Caco-2 (cell line): ENCODE measurements at regions not wholly inside any gene's neighbourhood (a gene's known extent, or its start where the extent isn't known, plus 50 kb on each side); places are given as distances from the start of the nearest gene placed in this dataset.

ENCODE experiments used
- BruUV-seq: library from RNA; stranded (reverse); fragments of 400-500 nt; replicated peaks from 2 replicates; lab custom pipeline; 2021; lab: Mats Ljungman, UMichigan
- CTCF ChIA-PET: fragments of 300-600 bp; sonication (Branson Sonifier 250); formaldehyde crosslinking; loops from one replicate; lab custom pipeline; 2022; ENCODE audit warnings: antibody characterized with exemption; lab: Charles Lee
- POLR2A ChIA-PET: fragments of 300-600 bp; sonication (Branson Sonifier 250); formaldehyde crosslinking; loops from one replicate; lab custom pipeline; 2022; ENCODE audit warnings: antibody characterized with exemption; lab: Charles Lee
- DNase-seq, 2 experiments: peaks; one replicate each; pipeline versions ENCODE4 v3.0.0 to v3.0.0-alpha.2; 2020 to 2022
- H3K27me3 ChIP-seq: replicated peaks from 2 replicates; pipeline ENCODE4 v1.6.0; 2011; ENCODE audit warnings: low read length; ENCODE audit not compliant: control insufficient read depth, insufficient read depth
- H3K36me3 ChIP-seq: 2 replicates; pipeline ENCODE4 v1.5.1; 2011; ENCODE audit warnings: low read length; ENCODE audit not compliant: control insufficient read depth, insufficient read depth
- H3K4me1 ChIP-seq: fragments of 250-450 bp; sonication (Bioruptor Pico); 2 replicates; pipeline ENCODE4 v1.5.1; 2020; ENCODE audit warnings: mild to moderate bottlenecking
- H3K4me3 ChIP-seq: 2 replicates; pipeline ENCODE4 v1.5.1; 2011; ENCODE audit warnings: low read depth, mild to moderate bottlenecking, control low read depth, low read length
- H3K9me3 ChIP-seq: fragments of 250-450 bp; sonication (Bioruptor Pico); 2 replicates; pipeline ENCODE4 v1.5.1; 2020; ENCODE audit warnings: mild to moderate bottlenecking, moderate library complexity
- H3K27ac Mint-ChIP-seq: one replicate; pipeline ENCODE4 v1.8.0; 2022; ENCODE audit warnings: mixed read lengths; ENCODE audit not compliant: unreplicated experiment
- H3K27me3 Mint-ChIP-seq: one replicate; pipeline ENCODE4 v1.8.0; 2022; ENCODE audit warnings: mixed read lengths; ENCODE audit not compliant: insufficient read depth, unreplicated experiment
- H3K36me3 Mint-ChIP-seq: one replicate; pipeline ENCODE4 v1.8.0; 2022; ENCODE audit warnings: mild to moderate bottlenecking, mixed read lengths; ENCODE audit not compliant: insufficient read depth, unreplicated experiment
- H3K4me1 Mint-ChIP-seq: one replicate; pipeline ENCODE4 v1.8.0; 2022; ENCODE audit warnings: low read depth, mixed read lengths; ENCODE audit not compliant: unreplicated experiment
- H3K4me3 Mint-ChIP-seq: one replicate; pipeline ENCODE4 v1.8.0; 2022; ENCODE audit warnings: mild to moderate bottlenecking, moderate library complexity, mixed read lengths; ENCODE audit not compliant: unreplicated experiment
- H3K9me3 Mint-ChIP-seq: one replicate; pipeline ENCODE4 v1.8.0; 2022; ENCODE audit warnings: mixed read lengths; ENCODE audit not compliant: unreplicated experiment
- CTCF ChIP-seq, 2 experiments: fragments of 200-600 bp in 1 of 2; IDR thresholded peaks; 1 replicate in 1 of 2; 2 replicates in 1 of 2; pipeline versions ENCODE4 v1.5.1 to v1.8.0; 2011 to 2022; ENCODE audit warnings: antibody characterized with exemption in 1 of 2, control low read depth in 1 of 2, inconsistent platforms in 1 of 2, low read depth in 1 of 2, low read length in 1 of 2, mild to moderate bottlenecking in 1 of 2, moderate library complexity in 1 of 2; ENCODE audit not compliant: insufficient read depth in 1 of 2, severe bottlenecking in 1 of 2, unreplicated experiment in 1 of 2
- intact Hi-C: fragments of 100-400 bp; cut with micrococcal nuclease; formaldehyde crosslinking; loops from one replicate; pipeline ENCODE4 v1.10.0; 2022; ENCODE audit not compliant: unreplicated experiment

GRCh38 chr5:11985993-11986392, 81.7 kb upstream of the CTNND2 start:
- Histone ChIP-seq H3K27me3 (no peaks in the 10 kb centered on the region), H3K4me1 (no peaks in the 10 kb centered on the region), H3K9me3 (no peaks in the 10 kb centered on the region), H3K4me3 (no peak overlapping the region), H3K36me3 (no peaks in the 10 kb centered on the region)
- no peaks in the 10 kb centered on the region for H3K4me1 Mint-ChIP-seq
- H3K9me3 Mint-ChIP-seq: no peaks in the 10 kb centered on the region
- ChIA-PET CTCF (no interaction called here), POLR2A (no interaction called here)
- intact Hi-C loops: no loop called here
- BruUV-seq: no TSS peak
- no peak overlapping the region for H3K4me3 Mint-ChIP-seq
- no peaks in the 10 kb centered on the region for H3K27me3 Mint-ChIP-seq
- H3K27ac Mint-ChIP-seq: no peak overlapping the region
- no peaks in the 10 kb centered on the region for H3K36me3 Mint-ChIP-seq
- TF ChIP-seq CTCF (IDR thresholded peaks at IDR 0.05; ENCODE audit: insufficient read depth in 1 of 2, low read depth in 1 of 2, low read length in 1 of 2, severe bottlenecking in 1 of 2, unreplicated experiment in 1 of 2): no peak
- DNase-seq: no peak

GRCh38 chr5:11984196-11984595, 80.0 kb upstream of the CTNND2 start:
- Histone ChIP-seq H3K4me3 (no peak overlapping the region), H3K36me3 (no peaks in the 10 kb centered on the region), H3K27me3 (no peaks in the 10 kb centered on the region), H3K4me1 (no peaks in the 10 kb centered on the region), H3K9me3 (no peaks in the 10 kb centered on the region)
- H3K4me3 Mint-ChIP-seq: no peak overlapping the region
- BruUV-seq: no TSS peak
- no peak for DNase-seq
- no peak for TF ChIP-seq CTCF (IDR thresholded peaks at IDR 0.05; ENCODE audit: insufficient read depth in 1 of 2, low read depth in 1 of 2, low read length in 1 of 2, severe bottlenecking in 1 of 2, unreplicated experiment in 1 of 2)
- H3K9me3 Mint-ChIP-seq: no peaks in the 10 kb centered on the region
- CTCF ChIA-PET: no interaction called here
- no peaks in the 10 kb centered on the region for H3K4me1 Mint-ChIP-seq
- intact Hi-C loops: no loop called here
- H3K27me3 Mint-ChIP-seq: no peaks in the 10 kb centered on the region
- no peak overlapping the region for H3K27ac Mint-ChIP-seq
- POLR2A ChIA-PET: no interaction called here
- H3K36me3 Mint-ChIP-seq: no peaks in the 10 kb centered on the region

- Histone ChIP-seq H3K27me3 (no peaks in the 10 kb centered on the region), H3K4me3 (no peak overlapping the region), H3K36me3 (no peaks in the 10 kb centered on the region), H3K4me1 (no peaks in the 10 kb centered on the region), H3K9me3 (no peaks in the 10 kb centered on the region)
- intact Hi-C loops: no loop called here
- H3K27me3 Mint-ChIP-seq: no peaks in the 10 kb centered on the region
- no peaks in the 10 kb centered on the region for H3K36me3 Mint-ChIP-seq
- H3K4me3 Mint-ChIP-seq: no peak overlapping the region
- CTCF ChIA-PET: no interaction called here
- no TSS peak for BruUV-seq
- H3K9me3 Mint-ChIP-seq: no peaks in the 10 kb centered on the region
- H3K4me1 Mint-ChIP-seq: no peaks in the 10 kb centered on the region
- H3K27ac Mint-ChIP-seq: no peak overlapping the region
- POLR2A ChIA-PET: no interaction called here
- DNase-seq: no peak
- no peak for TF ChIP-seq CTCF (IDR thresholded peaks at IDR 0.05; ENCODE audit: insufficient read depth in 1 of 2, low read depth in 1 of 2, low read length in 1 of 2, severe bottlenecking in 1 of 2, unreplicated experiment in 1 of 2)
Measured at GRCh38 chr5:11981986-11982385, 77.7 kb upstream of the CTNND2 start.
